SK-N-SH (cell line): ENCODE measurements at regions not wholly inside any gene's neighbourhood (a gene's known extent, or its start where the extent isn't known, plus 50 kb on each side); places are given as distances from the start of the nearest gene placed in this dataset.

ENCODE experiments used
- CTCF ChIA-PET: fragments of 300-600, 350-600 bp; formaldehyde crosslinking; extraction: SDS; loops from one replicate; lab custom pipeline; 2021; lab: Yijun Ruan, JAX
- POLR2A ChIA-PET: fragments of 350-600 bp; sonication (Branson Sonifier 250); formaldehyde crosslinking; extraction: SDS; loops from one replicate; lab custom pipeline; 2020; ENCODE audit warnings: antibody characterized with exemption, inconsistent platforms; lab: Yijun Ruan, JAX
- DNase-seq: peaks from one replicate; pipeline ENCODE4 v3.0.0; 2012
- H2AFZ ChIP-seq: fragments of 200-600 bp; sonication (generic); 2 replicates; pipeline ENCODE4 v1.8.1; 2016; ENCODE audit warnings: antibody characterized with exemption, mild to moderate bottlenecking, low read depth
- H3F3A ChIP-seq: fragments of 200-600 bp; sonication (generic); replicated peaks from 2 replicates; pipeline ENCODE3; 2016; ENCODE audit warnings: antibody characterized with exemption, mild to moderate bottlenecking; ENCODE audit not compliant: insufficient read depth
- H3K27ac ChIP-seq, 2 experiments: fragments of 200-500 bp in 1 of 2; fragments of 200-600 bp in 1 of 2; sonication (Bioruptor generic) in 1 of 2; sonication (generic), shearing (Covaris generic) in 1 of 2; 2 replicates each; pipeline versions ENCODE4 v1.5.1 to v1.6.1; 2014 to 2016; ENCODE audit warnings: low read depth in 2 of 2, inconsistent platforms in 1 of 2, low read length in 1 of 2, mild to moderate bottlenecking in 1 of 2, mixed read lengths in 1 of 2
- H3K27me3 ChIP-seq: fragments of 200-600 bp; sonication (generic), shearing (Covaris generic); 2 replicates; pipeline ENCODE4 v1.6.1; 2016; ENCODE audit warnings: mixed run types; ENCODE audit not compliant: insufficient read depth
- H3K36me3 ChIP-seq, 2 experiments: fragments of 200-500 bp in 1 of 2; fragments of 200-600 bp in 1 of 2; sonication (Bioruptor generic) in 1 of 2; sonication (generic) in 1 of 2; replicated peaks in 1 of 2; 2 replicates each; pipeline versions ENCODE3 to v1.5.1; 2014 to 2016; ENCODE audit warnings: low read length in 1 of 2, mild to moderate bottlenecking in 1 of 2; ENCODE audit not compliant: insufficient read depth in 2 of 2, control insufficient read depth in 1 of 2
- H3K4me1 ChIP-seq, 2 experiments: fragments of 200-500 bp in 1 of 2; fragments of 200-600 bp in 1 of 2; sonication (Bioruptor generic) in 1 of 2; sonication (generic), shearing (Covaris generic) in 1 of 2; 2 replicates each; pipeline versions ENCODE4 v1.5.1 to v1.6.1; 2014 to 2016; ENCODE audit warnings: low read depth in 1 of 2, low read length in 1 of 2, mixed run types in 1 of 2; ENCODE audit not compliant: insufficient read depth in 2 of 2, control insufficient read depth in 1 of 2
- H3K4me2 ChIP-seq: fragments of 200-600 bp; sonication (generic), shearing (Covaris generic); 2 replicates; pipeline ENCODE4 v1.6.1; 2017; ENCODE audit warnings: mixed run types
- H3K4me3 ChIP-seq, 2 experiments: fragments of 200-500 bp in 1 of 2; fragments of 200-600 bp in 1 of 2; sonication (Bioruptor generic) in 1 of 2; sonication (generic), shearing (Covaris generic) in 1 of 2; 2 replicates each; pipeline versions ENCODE4 v1.5.1 to v1.8.1; 2014 to 2016; ENCODE audit warnings: low read depth in 2 of 2, inconsistent platforms in 1 of 2, low read length in 1 of 2, mild to moderate bottlenecking in 1 of 2, mixed read lengths in 1 of 2, moderate library complexity in 1 of 2
- H3K79me2 ChIP-seq: fragments of 200-600 bp; sonication (generic); 2 replicates; pipeline ENCODE4 v1.8.1; 2017; ENCODE audit warnings: mild to moderate bottlenecking; ENCODE audit not compliant: insufficient read depth
- H3K9ac ChIP-seq: fragments of 200-600 bp; sonication (generic); 2 replicates; pipeline ENCODE4 v1.6.1; 2017; ENCODE audit warnings: mixed run types
- H3K9me2 ChIP-seq: fragments of 200-600 bp; sonication (generic); 2 replicates; pipeline ENCODE4 v1.6.1; 2017; ENCODE audit warnings: mixed run types
- H3K9me3 ChIP-seq: fragments of 200-600 bp; sonication (generic); 2 replicates; pipeline ENCODE4 v1.6.1; 2017; ENCODE audit warnings: mixed run types, mild to moderate bottlenecking, moderate library complexity
- H4K20me1 ChIP-seq: fragments of 200-600 bp; sonication (generic); 2 replicates; pipeline ENCODE4 v1.6.1; 2017; ENCODE audit warnings: mild to moderate bottlenecking, mixed run types; ENCODE audit not compliant: insufficient read depth
- ELF1 ChIP-seq: IDR thresholded peaks from 2 replicates; pipeline ENCODE4 v1.4.0; 2012
- EP300 ChIP-seq, 2 experiments: IDR thresholded peaks; 2 replicates each; pipeline versions ENCODE4 v1.4.0 to v1.6.1; 2012; ENCODE audit warnings: borderline replicate concordance in 1 of 2, low read depth in 1 of 2, low read length in 1 of 2
- FOSL2 ChIP-seq: IDR thresholded peaks from 2 replicates; pipeline ENCODE4 v1.4.0; 2012; ENCODE audit warnings: low read depth, mild to moderate bottlenecking, moderate library complexity, borderline replicate concordance
- FOXJ3 ChIP-seq: sonication (generic); formaldehyde crosslinking; IDR thresholded peaks from 2 replicates; pipeline ENCODE4 v1.5.1; 2020; ENCODE audit warnings: mild to moderate bottlenecking, missing genetic modification reagents
- FOXM1 ChIP-seq: IDR thresholded peaks from 2 replicates; pipeline ENCODE4 v1.4.0; 2012; ENCODE audit warnings: low read depth, mild to moderate bottlenecking
- JUND ChIP-seq: IDR thresholded peaks from 2 replicates; pipeline ENCODE4 v1.4.0; 2012
- NFIC ChIP-seq: IDR thresholded peaks from 2 replicates; pipeline ENCODE4 v1.4.0; 2012; ENCODE audit warnings: borderline replicate concordance
- POLR2AphosphoS5 ChIP-seq: IDR thresholded peaks from 2 replicates; pipeline ENCODE4 v1.6.1; 2012; ENCODE audit warnings: low read depth, low read length
- RCOR1 ChIP-seq: fragments of 150-350 bp; IDR thresholded peaks from 2 replicates; pipeline ENCODE4 v1.6.1; 2017; ENCODE audit warnings: antibody characterized with exemption, low read length
- RFX5 ChIP-seq: IDR thresholded peaks from 2 replicates; pipeline ENCODE4 v1.6.1; 2012; ENCODE audit warnings: mild to moderate bottlenecking, improper control_type of control experiment, low read length
- RXRA ChIP-seq: IDR thresholded peaks from 2 replicates; pipeline ENCODE4 v1.4.0; 2012; ENCODE audit warnings: low read depth, mild to moderate bottlenecking, borderline replicate concordance
- TAF1 ChIP-seq: IDR thresholded peaks from 2 replicates; pipeline ENCODE4 v1.6.1; 2012; ENCODE audit warnings: low read depth, mild to moderate bottlenecking, low read length, moderate library complexity, borderline replicate concordance
- TCF12 ChIP-seq: IDR thresholded peaks from 2 replicates; pipeline ENCODE4 v1.4.0; 2012
- TEAD4 ChIP-seq: IDR thresholded peaks from 2 replicates; pipeline ENCODE4 v1.4.0; 2012; ENCODE audit warnings: mild to moderate bottlenecking, borderline replicate concordance; ENCODE audit not compliant: insufficient read depth
- TF ChIP-seq, protein P1 (sequence below): IDR thresholded peaks from 2 replicates; pipeline ENCODE4 v1.4.0; 2012; ENCODE audit warnings: low read depth, borderline replicate concordance
- TF ChIP-seq, protein P2 (sequence below): IDR thresholded peaks from 2 replicates; pipeline ENCODE4 v1.4.0; 2012; ENCODE audit warnings: low read depth
- TF ChIP-seq, protein P3 (sequence below): fragments of 150-350 bp; IDR thresholded peaks from 2 replicates; pipeline ENCODE4 v1.6.1; 2017; ENCODE audit warnings: antibody characterized with exemption, low read length, low read depth, borderline replicate concordance
- TF ChIP-seq, protein P4 (sequence below): IDR thresholded peaks from 2 replicates; pipeline ENCODE4; 2012

DNA sequence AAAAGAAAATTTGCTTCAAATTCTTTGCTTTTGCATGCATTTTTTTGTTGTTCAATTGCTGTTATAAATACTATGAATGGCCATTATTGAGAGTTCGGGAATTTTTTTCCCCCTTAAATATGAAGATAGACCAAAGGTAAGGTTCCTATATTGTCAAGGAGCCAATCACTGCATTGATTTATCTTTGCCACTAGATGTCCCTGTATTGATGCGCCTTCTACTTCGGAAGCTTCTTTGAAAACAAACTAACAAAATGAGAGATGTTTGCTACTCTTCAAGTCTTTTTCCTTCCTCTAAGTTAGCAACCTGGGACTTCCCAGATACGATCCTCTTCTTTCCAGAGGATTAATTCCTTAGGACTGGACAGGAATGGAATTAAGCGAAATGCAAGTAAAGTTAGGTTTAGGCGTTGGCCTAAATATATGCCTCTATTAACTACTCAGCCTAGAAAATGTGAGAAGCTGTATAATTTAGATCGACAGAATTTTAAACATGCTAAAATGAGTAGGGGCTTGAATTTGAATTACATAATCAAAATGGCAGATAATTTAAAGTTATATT, 318.1 kb downstream of the AEBP2 start (continued):
- TF ChIP-seq, protein P1, sequence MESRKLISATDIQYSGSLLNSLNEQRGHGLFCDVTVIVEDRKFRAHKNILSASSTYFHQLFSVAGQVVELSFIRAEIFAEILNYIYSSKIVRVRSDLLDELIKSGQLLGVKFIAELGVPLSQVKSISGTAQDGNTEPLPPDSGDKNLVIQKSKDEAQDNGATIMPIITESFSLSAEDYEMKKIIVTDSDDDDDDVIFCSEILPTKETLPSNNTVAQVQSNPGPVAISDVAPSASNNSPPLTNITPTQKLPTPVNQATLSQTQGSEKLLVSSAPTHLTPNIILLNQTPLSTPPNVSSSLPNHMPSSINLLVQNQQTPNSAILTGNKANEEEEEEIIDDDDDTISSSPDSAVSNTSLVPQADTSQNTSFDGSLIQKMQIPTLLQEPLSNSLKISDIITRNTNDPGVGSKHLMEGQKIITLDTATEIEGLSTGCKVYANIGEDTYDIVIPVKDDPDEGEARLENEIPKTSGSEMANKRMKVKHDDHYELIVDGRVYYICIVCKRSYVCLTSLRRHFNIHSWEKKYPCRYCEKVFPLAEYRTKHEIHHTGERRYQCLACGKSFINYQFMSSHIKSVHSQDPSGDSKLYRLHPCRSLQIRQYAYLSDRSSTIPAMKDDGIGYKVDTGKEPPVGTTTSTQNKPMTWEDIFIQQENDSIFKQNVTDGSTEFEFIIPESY: no peak
- TF ChIP-seq, protein P2, sequence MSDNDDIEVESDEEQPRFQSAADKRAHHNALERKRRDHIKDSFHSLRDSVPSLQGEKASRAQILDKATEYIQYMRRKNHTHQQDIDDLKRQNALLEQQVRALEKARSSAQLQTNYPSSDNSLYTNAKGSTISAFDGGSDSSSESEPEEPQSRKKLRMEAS: no peak
- no peak for TF ChIP-seq FOXJ3 (CRISPR knock-in tag)
- TF ChIP-seq FOXM1: no peak
- no peak for TF ChIP-seq RXRA
- TF ChIP-seq TAF1: no peak
- TF ChIP-seq ELF1: no peak

DNA sequence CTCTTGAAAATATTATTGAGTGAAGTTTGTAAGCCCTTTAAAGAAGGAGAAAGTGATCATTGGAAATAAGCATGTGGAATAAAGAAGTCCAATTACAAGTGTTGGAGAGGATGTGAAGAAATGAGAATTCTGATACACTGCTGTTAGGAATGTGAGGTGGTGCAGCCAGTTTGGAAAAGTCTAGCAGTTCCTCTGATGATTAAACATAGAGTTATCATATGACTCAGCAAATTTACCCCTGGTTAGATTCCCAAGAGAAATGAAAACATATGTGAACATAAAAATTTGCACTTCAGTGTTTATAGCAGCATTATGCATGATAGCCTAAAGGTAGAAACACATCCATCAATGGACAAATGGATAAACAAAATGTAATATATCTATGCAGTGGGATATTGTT, 319.9 kb downstream of the AEBP2 start:
- ChIA-PET CTCF (interaction anchor here (2.6 to 5.0 kb wide), 2 partner anchors 20 to 866 kb away, joined by 11 to 23 read pairs; no protein-coding TSS in a partner anchor), POLR2A (no interaction called here)
- Histone ChIP-seq H3K9me2 (no peaks in the 10 kb centered on the region), H4K20me1 (no peaks in the 10 kb centered on the region), H3K9ac (no peak overlapping the region), H3F3A (no peaks in the 10 kb centered on the region), H3K27me3 (no peaks in the 10 kb centered on the region), H3K4me1 (no peaks in the 10 kb centered on the region; a peak in 2 of 4 replicates), H3K9me3 (no peaks in the 10 kb centered on the region), H3K4me2 (no peak overlapping the region), H2AFZ (no peak overlapping the region), H3K4me3 (no peak overlapping the region), H3K27ac (peak overlapping the region; percentile 28 to 59; a peak in 3 of 4 replicates), H3K36me3 (no peaks in the 10 kb centered on the region), H3K79me2 (no peaks in the 10 kb centered on the region)
- DNase-seq: no peak
- TF ChIP-seq, protein P3, sequence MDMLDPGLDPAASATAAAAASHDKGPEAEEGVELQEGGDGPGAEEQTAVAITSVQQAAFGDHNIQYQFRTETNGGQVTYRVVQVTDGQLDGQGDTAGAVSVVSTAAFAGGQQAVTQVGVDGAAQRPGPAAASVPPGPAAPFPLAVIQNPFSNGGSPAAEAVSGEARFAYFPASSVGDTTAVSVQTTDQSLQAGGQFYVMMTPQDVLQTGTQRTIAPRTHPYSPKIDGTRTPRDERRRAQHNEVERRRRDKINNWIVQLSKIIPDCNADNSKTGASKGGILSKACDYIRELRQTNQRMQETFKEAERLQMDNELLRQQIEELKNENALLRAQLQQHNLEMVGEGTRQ: no peak
- TF ChIP-seq NFIC (no peak), RFX5 (no peak), FOSL2 (peak; percentile 61; the same call in 1 of the 2 replicates), POLR2AphosphoS5 (no peak; the same call in 1 of the 2 replicates), RXRA (no peak), FOXM1 (no peak), JUND (peak; percentile 42; the same call in 1 of the 2 replicates), EP300 (IDR thresholded peaks at IDR 0.05; ENCODE audit: borderline replicate concordance in 1 of 2, low read depth in 1 of 2, low read length in 1 of 2) (no peak), TCF12 (peak; percentile 78), TEAD4 (no peak), RCOR1 (no peak), TAF1 (no peak)
- TF ChIP-seq, protein P4, sequence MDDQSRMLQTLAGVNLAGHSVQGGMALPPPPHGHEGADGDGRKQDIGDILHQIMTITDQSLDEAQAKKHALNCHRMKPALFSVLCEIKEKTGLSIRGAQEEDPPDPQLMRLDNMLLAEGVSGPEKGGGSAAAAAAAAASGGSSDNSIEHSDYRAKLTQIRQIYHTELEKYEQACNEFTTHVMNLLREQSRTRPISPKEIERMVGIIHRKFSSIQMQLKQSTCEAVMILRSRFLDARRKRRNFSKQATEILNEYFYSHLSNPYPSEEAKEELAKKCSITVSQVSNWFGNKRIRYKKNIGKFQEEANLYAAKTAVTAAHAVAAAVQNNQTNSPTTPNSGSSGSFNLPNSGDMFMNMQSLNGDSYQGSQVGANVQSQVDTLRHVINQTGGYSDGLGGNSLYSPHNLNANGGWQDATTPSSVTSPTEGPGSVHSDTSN: no peak
